NCI-H526 treated with DMSO at 0.1 percent for 48 hours (cell line): ENCODE measurements at regions not wholly inside any gene's neighbourhood (a gene's known extent, or its start where the extent isn't known, plus 50 kb on each side); places are given as distances from the start of the nearest gene placed in this dataset.
"Not testable (repeated sequence)": the region's sequence is repeated elsewhere in the genome, so short reads cannot be mapped to it uniquely, and the experiment has no call there.

ENCODE experiments used
- DNase-seq: peaks from one replicate; lab custom pipeline; 2025; lab: John Stamatoyannopoulos, UW

- no peak for DNase-seq
Observed at GRCh38 chr15:55126111-55126510, 70.6 kb downstream of the RSL24D1 start.

- no peak for DNase-seq
Observed at GRCh38 chr15:55124616-55125015, 72.1 kb downstream of the RSL24D1 start.

- no peak for DNase-seq
Observed at GRCh38 chr15:55118344-55118870, 78.3 kb downstream of the RSL24D1 start.

GRCh38 chr15:55116636-55117035 is 80.1 kb downstream of the RSL24D1 start:
- no peak for DNase-seq

GRCh38 chr15:55113736-55114135 is 83.0 kb downstream of the RSL24D1 start:
- DNase-seq, result no peak

GRCh38 chr15:55112706-55113105 is 84.0 kb downstream of the RSL24D1 start:
- no peak for DNase-seq

DNA sequence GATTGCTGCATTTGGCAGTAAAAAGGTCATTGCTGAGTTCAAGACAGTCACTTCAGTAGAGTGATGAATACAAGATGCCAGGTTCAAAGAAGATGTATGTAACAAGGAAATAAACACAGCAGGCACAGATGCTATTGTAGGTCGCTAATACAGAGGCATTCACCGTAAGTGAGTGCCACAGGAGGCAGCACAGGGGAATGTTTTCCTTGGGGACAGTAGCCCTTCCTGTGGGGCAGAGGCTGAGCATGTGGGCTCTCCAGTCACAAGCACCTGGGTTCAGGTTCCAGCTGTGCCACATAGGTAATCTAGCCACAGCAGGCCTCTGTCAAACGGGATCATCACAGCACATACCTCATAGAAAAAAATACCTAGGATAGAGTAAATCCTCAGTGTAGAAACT is 86.3 kb downstream of the RSL24D1 start:
- no peak for DNase-seq

GRCh38 chr15:55108858-55109518 is 87.8 kb downstream of the RSL24D1 start:
- peak; percentile 22 for DNase-seq

DNA sequence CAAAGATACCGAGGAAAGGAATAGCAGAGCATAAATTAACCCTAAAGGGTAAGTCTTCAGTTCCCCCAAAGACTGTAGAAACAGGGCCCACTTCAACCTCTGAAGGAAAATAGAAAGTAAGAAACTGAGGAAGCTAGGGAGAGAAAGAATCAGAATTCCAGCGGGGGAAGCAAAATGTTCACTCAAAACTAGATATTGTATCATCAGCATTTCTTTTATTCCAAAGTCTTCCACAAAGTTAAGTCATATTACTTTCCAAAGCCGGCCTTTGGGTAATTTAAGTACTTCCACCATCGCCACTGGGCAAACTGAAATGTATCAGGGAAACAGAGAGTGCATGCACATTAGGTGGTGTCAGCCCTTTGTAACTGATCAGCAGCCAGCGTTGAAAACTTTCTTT is 88.3 kb downstream of the RSL24D1 start:
- no peak for DNase-seq

DNA sequence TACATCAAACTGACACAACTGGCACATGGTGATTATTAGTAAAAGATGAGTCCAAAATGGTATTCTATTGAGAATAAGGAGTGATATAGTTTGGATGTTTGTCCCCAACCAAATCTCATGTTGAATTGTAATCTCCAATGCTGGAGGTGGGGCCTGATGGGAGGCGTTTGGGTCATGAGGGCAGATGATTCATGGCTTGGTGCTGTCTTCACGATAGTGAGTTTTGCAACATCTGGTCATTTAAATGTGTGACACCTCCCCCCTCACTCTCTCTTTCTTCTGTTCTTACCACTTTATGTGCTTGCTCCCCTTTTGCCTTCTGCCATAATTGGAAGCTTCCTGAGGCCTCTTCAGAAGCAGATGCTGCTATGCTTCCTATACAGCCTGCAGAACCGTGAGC is 90.6 kb downstream of the RSL24D1 start:
- no peak for DNase-seq

GRCh38 chr15:55094136-55094535 is 102.6 kb downstream of the RSL24D1 start:
- no peak for DNase-seq

DNA sequence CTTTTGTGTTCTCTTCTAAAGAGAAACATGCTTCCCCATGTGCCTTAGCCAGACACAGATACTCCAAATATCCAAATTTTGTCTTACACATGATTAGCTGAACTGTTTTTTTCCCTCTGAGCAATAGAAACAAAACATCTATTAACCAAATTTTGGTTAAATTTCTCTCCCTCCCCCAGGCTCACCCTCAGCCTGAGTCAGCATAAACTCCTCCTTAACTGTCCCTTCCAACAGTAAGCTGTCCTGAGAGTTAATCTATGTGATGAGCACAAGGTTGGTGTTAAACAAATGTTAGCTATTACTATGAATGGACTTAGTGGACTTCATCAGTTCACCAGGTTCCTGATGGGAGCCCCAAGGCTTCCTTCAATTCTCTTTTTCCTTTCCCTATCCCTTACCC is 108.5 kb downstream of the RSL24D1 start:
- DNase-seq, result no peak

GRCh38 chr15:55084673-55085072 is 112.1 kb downstream of the RSL24D1 start:
- DNase-seq, result no peak

DNA sequence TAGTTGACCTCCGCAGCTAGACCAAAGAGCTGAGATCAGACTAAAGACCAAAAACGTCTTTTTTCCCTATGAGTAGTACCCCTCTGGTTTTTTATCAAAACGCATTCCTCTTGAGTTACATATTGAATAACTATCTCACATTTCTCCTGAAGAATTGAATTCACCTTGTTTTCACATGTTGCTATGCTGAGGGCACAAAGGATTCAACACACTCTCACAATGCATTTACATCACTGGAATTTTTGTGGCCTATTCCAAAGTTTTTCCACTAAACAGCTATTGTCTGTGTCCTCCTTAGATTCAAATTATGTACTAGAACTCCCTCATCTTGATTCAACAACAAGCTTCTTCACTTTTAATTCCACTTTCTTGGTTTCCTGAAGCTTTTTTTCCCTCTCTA is 112.5 kb downstream of the RSL24D1 start:
- DNase-seq, result no peak

DNA sequence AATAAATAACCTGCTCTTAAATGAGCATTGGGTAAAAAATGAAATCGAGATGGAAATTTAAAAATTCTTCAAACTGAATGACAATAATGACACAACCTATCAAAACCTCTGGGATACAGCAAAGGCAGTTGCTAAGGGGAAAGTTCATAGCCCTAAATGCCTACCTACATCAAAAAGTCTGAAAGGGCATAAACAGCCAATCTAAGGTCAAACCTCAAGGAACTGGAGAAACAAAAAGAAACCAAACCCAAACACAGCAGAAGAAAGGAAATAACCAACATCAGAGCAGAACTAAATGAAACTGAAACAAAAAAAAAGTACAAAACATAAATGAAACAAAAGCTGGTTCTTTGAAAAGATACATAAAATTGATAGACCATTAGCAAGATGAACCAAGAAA is 119.7 kb downstream of the RSL24D1 start:
- not testable (repeated sequence) for DNase-seq

DNA sequence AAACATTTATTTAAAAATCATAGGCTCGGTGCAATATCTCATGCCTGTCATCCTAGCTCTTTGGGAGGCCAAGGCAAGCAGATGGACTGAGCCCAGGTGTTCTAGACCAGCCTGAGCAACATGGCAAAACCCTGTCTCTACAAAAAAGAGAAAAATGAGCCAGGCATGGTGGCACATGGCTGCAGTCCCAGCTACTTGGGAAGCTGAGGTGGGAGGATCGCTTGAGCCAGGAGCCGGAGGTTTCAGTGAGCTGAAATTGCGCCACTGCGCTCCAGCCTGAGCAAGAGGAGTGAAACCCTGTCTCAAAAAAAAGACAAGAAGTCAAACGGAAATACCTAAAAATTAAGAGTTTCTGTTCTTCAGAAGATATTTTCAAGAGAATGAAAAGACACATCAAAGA is 122.3 kb downstream of the RSL24D1 start:
- no peak for DNase-seq

DNA sequence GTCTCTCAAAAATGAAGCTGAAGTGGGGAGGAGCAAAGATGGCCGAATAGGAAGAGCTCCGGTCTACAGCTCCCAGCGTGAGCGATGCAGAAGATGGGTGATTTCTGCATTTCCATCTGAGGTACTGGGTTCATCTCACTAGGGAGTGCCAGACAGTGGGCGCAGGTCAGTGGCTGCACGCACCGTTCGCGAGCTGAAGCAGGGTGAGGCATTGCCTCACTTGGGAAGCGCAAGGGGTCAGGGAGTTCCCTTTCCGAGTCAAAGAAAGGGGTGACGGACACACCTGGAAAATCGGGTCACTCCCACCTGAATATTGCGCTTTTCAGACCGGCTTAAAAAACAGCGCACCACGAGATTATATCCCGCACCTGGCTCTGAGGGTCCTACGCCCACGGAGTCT is 132.8 kb downstream of the RSL24D1 start:
- DNase-seq, result not testable (repeated sequence)

DNA sequence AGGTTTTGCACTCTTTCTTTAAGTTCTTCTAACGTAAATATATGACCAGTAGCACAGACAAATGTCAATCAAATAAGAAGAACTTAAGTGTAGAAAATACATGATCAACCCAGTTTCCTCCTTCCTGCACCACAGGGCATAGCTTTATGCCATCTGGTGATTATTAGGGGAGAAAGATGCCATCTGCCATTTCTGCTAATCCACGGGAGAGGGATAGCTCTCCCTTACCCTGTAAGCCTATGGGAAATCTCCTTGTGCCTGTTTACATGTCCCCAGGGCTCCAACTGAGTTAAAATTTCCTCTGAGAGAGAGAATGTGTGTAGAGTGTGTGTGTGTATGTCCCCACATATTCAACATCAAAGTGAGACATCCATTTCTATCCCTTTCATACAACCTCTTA is 135.9 kb downstream of the RSL24D1 start:
- DNase-seq, result no peak

GRCh38 chr15:55056500-55056899 is 140.2 kb downstream of the RSL24D1 start:
- DNase-seq, result no peak

GRCh38 chr15:55044162-55044561 is 152.6 kb downstream of the RSL24D1 start:
- DNase-seq, result no peak

DNA sequence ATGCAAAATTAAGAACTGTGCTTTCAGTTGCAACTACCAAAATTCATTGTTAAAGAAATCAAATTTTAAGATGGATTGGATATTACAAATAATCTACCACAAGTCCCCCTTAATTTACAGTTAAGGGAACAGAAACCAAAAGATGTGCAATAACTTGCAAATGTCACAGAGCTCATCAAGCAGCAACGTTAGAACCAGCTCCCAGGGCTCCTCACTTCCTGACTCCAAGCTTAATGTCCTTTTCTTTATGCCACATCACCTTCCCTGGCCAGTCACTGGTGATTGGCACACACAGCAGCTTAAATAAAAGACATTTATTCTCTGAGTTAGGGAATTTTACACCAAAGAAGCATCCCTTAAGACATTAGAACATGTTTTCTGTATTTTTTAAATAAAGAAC is 159.7 kb downstream of the RSL24D1 start:
- no peak for DNase-seq

DNA sequence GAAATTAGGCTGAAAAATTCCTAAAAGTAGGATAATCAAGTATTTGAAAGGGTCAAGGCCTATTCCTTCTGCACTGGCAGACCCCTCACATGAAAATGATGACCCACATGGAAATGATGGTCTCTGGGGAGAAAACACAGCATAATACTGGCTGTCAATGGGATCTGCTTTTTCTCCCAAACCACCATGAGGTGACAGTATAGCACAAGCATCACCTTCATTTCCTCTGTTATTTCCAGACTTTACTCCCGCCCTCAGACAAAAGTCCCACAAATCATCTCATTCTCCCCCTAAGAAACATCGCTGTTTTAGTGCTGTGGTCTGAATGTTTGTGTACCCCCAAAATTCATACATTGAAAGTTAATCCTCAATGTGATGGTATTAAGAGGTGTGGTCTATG is 161.0 kb downstream of the RSL24D1 start:
- DNase-seq, result no peak

- DNase-seq, result no peak
Observed at GRCh38 chr15:55033574-55033973, 163.2 kb downstream of the RSL24D1 start.

GRCh38 chr15:55031727-55032126 is 165.0 kb downstream of the RSL24D1 start:
- DNase-seq, result no peak
